SK-N-MC (cell line): ENCODE measurements at regions not wholly inside any gene's neighbourhood (a gene's known extent, or its start where the extent isn't known, plus 50 kb on each side); places are given as distances from the start of the nearest gene placed in this dataset.

Source experiments
- FOXP2 ChIP-seq: optimal IDR thresholded peaks from 2 replicates; pipeline ENCODE3; 2011; ENCODE audit warnings: mild to moderate bottlenecking, moderate library complexity; ENCODE audit not compliant: insufficient read depth; ENCODE audit errors: extremely low read length, control extremely low read depth
- POLR2AphosphoS5 ChIP-seq: IDR thresholded peaks from 2 replicates; pipeline ENCODE4 v1.6.1; 2012; ENCODE audit warnings: mild to moderate bottlenecking, low read depth, low read length, borderline replicate concordance

GRCh38 chr10:65235846-65236245, 1690.0 kb upstream of the LRRTM3 start:
- no peak for TF ChIP-seq POLR2AphosphoS5
- no peak for TF ChIP-seq FOXP2
